EH (cell line): ENCODE measurements at regions not wholly inside any gene's neighbourhood (a gene's known extent, or its start where the extent isn't known, plus 50 kb on each side); places are given as distances from the start of the nearest gene placed in this dataset.

ENCODE experiments used
- DNase-seq: peaks from one replicate; pipeline ENCODE4 v3.0.0-alpha.2; 2015; ENCODE audit warnings: low read depth

DNA sequence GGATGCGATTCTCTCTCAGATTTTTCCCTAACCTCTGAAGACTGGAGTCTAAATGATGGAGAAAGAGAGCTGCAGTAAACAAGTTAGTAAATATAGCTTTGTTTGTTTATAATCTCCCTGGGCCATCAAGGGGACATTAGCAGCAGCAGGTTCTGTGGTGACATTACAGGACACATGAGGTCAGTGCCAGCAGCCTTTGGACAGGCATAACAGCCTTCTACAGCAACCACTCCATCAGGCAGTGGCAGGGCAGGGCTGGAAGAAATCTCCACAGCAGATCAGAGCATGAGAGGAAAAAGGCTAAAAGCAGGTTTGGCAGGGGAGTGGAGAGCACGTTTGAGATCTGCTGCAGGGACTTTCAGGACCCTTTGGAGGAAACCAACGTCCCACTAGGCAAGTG is 127.6 kb upstream of the ACP3 start:
- DNase-seq = no peak

DNA sequence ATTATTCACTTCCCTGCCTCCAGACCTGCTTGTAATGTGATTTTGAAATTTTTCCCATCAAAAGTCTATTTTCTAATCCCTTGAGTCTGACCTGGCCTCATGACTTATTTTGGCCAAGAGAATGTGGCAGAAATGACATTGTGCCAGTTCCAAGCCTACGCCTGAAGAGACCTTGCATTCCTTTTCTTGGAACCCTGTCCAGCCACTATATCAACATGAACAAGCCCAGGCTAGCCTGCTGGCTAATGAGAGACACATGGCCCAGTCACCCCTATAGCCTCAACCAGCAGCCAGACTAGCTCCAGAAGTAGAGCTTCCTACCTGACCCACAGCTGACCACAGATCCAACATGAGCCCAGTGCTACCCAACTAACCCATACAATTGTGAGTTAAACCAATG is 121.1 kb upstream of the ACP3 start:
- peak; percentile 11 for DNase-seq

DNA sequence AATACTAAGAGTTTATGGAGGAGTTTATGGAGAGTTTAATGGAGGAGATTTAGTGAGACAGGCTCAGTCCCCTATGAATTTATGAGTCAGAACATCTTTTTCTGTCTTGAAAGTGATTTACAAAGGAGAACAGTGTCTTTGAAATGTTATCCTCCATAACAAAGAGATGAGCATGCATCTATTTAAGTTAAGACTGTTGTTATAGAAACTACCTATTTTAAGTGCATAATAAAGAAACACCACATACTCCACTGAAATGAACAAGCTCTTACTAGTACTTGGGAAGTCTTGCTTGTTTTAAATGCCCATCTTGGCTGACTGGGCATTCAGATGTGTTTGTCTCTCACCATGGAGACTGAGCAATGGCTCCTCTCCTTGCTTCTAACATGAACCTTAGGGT is 118.7 kb upstream of the ACP3 start:
- no peak for DNase-seq

DNA sequence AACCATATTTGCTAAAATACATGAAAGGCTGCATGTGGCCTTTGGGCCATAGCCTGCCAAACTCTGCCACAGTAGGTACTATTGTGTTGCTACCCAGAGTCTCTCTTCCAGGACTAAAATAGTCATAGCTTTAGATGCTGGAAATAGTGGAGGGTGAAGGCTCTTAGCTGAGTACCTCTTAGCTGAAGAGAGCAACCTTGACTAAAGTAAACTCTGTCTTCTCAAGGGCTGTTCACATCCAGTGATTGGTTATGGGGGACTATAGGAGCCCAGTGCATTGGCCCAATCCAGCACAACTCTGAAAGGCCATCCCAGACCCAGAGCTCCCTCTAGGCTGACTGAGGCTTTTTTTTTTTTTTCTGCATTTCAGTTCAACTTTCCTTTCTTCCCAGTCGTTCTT is 117.8 kb upstream of the ACP3 start:
- DNase-seq = no peak

DNA sequence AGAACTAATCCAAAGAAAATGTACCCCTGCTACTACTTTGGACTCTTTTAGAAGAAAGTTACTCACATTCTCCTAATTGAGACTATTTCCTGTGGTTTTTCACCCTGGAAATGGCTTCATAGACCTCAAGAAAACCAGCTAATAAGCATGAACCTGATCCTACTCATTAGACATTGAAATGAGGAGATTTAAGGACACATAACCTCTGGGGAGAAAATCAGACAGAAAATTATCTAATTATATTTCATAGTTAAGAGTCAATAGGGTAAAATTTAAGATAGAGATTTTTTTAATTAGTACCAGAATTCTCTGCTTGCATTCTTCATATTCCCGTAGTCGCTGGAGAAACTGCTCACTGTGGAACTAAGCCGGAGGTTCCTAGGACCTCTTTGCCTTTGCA is 114.6 kb upstream of the ACP3 start:
- no peak for DNase-seq

DNA sequence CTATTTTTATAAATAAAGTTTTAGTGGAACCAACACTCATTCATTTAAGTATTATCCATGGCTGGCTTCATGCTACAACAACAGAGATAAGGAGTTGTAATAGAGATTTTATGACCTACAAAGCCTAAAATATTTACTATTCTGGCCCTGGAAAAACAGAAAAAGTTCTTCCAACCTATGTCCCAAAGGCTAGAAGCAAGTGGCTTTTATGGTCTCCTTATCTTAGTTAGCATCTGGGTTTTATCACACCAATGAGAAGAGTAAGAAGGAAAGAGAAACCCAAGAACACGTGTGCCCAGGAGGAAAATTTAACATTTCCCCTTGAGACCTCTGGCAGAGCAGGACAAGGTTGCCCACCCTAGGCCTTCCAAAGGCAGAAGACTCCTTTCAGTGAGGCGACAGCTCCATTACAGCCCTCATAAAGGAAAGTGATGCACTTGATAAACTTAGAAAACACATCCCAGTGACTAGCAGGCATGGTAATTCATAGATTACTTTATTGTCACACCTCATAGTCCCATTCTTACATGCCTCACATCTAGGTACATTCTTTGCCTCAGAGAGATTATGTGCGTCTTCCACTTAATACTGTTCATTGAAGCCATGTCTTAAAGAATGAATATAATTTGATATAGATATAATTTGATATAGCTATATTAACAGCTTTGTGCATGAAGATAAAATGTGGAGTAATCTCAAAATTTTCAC is 113.2 kb upstream of the ACP3 start:
- no peak for DNase-seq

DNA sequence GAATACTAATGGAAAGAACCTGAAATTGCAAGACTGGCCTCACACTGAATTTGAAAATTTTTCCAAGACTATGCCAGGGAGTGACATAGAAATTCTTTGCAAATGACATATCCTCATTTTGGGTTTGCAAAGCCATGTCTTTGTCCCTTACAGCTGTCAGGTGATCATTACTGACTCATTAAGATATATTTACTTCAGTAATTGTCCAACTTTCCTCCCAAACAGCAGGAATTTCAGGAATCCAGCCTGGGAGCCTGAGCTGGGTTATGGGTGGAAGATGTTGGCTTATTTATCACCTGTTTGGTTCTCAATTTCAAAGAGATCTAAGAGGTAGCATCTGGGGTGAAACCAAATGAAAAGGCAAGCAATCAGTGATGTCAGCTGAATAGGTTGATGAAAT is 111.6 kb upstream of the ACP3 start:
- no peak for DNase-seq

DNA sequence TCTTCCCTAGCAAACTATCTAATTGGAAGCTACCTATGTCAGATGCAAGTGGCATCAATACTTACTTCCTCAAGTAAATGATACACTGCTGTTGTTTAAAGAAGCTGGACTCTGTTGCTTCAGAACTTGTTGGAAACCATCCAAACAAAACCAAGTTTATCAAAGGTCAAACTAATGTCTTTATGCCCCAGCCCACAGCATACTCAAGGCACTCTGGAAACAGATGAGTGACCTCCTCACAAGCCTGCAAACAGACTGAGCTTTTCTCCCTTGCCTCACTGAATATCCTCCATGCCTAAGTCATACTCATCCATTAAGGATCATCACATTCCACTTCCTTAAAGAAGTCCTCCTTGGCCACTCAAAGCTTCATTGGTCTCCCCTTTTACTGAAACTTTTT is 107.4 kb upstream of the ACP3 start:
- DNase-seq = no peak

DNA sequence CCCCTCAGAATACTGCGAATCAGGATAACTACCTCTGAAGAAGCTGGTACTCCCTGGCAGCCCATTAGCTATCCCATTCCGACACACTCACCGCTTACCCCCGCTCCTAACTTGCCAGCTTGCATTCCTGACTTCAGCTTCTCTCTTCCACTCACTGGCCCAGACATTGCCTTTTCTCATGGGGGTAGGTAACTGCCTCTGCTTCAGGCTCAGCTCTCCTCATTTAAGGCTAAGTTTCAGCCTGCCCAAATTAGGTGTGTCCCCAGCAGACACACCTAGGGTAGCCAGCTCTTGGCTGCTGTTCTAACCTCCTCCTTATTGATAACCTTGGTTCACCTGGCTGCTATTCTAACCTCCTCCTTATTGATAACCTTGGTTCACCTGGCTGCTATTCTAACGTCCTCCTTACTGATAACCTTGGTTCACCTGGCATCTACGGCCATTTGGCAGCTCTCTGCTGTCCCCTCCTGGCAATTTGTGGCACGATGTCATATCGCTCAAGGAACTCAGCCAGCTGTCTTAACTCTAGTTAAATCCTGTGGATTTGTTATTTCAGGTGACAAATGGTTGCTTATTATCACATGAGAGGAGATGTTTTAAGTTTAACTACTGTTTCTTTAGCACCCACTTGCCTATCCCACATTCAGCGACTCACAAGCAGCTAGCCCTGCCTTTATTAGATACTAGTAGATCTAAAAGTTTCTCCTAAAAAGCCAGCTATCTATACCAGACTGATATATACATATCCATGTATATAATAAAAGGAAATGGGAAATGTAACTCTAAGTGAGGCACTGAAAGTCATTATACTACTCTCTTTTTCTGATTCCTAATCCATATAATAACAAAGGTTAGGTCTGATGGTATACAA is 106.5 kb upstream of the ACP3 start:
- DNase-seq = no peak

DNA sequence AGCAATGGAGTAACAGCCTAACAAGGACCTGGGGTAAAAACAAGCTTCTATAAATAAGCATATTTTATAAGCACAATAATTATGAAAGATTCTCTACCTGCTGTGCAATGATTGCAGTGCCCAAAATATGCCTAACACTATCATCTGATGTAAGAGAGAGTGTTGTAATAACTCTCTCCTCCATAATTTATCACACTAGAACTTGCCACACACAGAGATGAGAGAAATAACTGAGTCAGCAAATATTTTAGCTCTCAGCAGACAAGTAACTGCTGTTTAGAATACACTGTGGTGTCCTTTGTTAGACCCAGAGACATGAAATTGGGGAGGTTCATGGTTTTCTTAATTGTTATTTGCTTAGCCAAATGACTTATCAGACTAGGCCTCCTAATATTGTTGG is 105.3 kb upstream of the ACP3 start:
- DNase-seq = no peak

DNA sequence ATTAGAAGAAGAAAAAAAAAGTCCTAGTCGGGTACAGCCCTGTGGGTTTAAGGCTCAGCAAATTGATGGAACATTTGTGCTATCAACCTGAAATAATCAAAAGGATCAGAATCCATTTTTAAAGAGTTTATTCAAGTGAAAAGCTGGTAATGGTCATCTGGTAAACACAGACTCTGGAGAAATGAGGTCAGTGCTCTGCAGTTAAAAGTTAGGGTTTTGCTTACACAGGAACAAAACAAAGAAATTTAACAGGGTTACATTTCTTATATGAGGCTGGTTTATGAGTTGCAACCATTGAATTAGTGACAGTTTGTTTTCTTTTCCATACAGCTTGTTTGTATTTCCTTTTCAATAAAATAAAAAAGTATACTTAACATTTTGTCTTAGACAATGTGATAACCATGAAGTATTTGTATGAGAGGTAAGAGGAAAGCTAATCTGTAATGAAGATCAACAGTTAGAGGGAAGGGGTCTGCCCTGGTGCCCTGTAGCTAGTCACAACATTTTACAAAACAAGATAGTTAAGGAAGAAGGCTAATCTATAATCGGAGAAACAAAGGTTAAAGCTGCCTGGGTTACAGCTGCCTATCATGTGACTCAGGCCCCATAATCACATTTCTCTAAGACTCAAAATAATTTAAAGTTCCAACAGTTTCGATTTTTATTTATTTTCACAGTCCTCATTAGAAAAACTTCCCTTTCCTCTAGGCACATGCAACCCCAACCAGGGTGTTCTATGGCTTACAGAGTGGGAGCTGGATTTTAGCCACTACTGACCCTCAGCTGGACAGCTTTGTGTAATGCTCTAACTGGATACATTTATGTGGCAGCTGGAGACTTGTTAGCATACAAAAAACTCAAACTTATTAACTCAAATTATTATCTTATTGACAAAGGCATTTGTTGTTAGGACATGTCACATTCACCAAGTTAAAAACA is 98.1 kb upstream of the ACP3 start:
- DNase-seq = no peak

DNA sequence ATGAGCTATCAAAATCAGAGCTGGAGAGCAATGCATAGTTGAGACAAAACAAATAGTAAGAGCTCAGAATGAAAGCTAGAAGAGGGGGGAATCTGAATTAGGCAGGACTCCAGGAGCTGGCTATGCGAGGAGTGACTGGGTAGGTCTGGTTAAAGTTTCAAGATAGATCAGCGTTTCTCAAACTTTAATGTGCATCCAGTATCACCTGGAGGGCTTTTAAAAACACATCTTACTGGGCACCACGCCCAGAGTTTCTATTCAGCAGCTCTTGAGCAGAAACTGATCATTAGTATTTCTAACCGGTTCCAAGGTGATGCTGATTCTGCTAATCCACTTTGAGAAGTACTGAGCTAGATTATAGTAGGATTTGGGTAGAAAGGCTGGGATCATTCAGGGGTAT is 96.2 kb upstream of the ACP3 start:
- DNase-seq = no peak

DNA sequence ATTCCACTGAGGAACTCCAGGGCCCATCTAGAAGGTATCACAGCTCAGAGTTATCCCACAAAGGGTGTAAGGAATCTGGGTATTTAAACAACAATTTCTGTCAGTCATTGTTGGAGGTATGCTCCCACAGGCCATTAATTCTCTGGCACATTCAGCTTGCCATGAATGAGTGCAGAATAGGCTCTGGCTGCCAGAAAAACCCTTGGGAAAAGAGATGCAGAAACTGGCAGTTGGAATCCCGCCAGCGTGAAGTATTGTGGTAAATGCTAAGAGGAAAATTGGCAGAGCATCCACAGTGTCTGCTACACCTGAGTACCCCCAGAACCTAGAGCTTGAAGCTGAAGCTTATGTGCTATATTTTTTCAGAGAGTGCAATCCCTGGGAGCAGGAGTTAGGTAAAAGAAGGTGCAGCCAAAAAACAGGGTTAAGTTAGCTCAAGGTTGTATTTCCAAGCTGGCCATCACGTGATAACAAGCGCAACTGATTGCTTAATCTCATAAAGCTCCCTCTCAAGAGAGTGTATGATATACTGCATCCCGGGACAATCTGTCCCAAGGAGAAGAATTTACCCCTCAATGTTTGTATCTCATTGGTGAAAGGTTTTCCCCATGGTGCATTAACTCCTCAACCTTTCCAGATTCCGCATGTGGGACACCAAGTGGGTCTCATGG is 94.2 kb upstream of the ACP3 start:
- no peak for DNase-seq

DNA sequence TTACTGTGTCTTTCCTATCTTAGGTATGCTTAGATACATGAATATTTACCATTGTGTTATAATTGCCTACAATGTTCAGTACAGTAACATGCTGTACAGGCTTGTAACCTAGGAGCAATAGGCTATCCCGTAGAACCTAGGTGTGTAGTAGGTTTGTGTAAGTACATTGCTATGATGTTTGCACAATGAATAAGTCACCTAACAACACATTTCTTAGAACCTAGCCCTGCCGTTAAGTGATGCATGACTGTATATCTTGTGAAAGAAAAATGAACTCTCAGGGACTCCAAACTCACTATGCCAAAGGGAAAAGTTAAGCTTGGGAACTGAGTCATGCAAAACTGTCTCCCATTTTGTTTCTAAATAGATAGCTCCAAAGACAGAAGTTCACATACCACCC is 91.5 kb upstream of the ACP3 start:
- DNase-seq = no peak

DNA sequence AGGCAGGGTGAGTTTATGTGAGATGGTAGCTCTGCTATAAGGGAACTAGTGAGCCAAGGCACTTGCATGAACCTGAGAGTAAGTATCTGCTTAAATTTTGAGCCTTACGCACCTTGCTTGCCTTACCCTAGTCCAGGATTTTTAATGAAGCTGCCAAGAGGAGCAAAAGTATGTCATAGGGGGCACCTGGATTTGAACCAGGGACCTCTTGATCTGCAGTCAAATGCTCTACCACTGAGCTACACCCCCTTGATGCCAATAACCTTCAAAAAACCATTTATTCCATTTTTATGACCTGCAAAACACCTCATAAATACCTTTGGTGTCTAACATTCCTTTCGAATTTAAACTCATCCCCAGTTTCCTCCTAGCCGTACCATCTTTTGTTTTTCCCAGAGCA is 88.3 kb upstream of the ACP3 start:
- peak; percentile 20 for DNase-seq

DNA sequence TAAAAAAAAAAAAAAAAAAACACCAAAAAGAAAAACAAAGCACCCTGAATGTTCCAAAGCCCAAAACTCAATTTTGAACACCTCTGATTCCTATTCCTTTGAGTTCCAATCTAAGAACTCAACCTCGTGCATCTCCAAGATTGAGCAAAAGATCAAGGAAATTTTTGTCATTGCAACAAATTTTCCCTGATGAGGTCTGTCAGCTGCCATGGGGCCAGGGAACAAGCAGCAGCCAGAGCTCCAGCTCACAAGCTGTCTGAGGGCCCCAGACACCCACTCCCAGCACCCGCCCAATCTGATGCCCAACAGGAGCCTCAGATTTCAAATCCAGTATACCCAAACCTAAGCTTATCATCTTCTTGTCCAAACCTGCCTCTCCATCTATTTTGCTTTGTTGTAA is 87.6 kb upstream of the ACP3 start:
- no peak for DNase-seq

DNA sequence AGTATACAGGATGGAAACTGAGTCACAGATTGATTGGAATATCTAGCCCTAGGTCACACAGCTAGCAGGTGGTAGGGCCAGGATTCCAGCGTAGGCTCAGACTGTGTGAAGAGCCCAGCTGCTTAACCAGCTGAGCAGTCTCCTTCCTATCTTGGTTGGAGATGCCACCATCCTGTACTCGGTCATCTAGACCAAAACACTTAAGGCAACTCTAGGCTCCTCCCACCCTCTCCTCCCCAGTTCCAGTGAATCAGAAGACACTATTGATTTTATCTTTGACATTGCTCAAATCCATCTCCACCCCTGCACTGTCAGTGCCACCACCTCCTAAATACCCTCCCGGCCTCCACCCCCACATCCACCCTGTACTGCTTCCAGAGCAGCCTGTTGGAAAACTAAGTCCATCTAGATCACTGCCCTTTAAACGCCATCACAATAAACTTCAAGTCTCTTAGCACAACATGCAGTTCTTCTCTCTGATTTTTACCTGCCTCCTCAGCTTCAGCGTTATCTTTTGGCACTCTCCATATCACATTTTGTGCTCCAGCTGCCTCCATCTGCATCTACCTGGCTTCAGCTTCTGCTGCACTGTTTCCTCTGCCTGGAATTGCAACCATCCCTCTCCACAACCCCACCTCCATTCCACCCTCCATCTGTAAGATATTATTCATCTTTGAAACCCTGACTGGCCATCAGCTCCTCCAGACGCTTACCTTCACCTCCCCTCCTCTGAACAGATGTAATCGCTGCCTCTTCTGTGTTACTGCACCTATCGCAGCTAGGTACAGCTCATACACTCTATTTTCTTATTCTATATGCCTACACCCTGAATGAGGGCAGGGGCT is 86.8 kb upstream of the ACP3 start:
- no peak for DNase-seq

DNA sequence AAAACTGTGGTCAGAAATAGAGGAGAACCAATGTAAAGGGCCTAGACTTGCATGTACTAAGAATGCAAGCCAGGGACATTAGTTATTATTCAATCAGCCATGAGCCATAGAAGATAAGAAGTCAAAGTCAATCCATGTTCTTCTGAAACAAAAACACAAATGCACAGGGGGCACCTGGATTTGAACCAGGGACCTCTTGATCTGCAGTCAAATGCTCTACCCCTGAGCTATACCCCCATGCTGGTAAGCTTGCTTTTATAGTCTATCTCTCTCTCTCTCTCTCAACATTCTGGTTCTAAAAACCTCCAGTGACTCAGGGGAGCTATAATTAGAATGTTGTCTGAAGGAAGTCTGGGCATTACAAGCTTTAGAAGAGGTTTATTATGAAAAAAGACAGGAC is 85.6 kb upstream of the ACP3 start:
- DNase-seq = peak; percentile 70

DNA sequence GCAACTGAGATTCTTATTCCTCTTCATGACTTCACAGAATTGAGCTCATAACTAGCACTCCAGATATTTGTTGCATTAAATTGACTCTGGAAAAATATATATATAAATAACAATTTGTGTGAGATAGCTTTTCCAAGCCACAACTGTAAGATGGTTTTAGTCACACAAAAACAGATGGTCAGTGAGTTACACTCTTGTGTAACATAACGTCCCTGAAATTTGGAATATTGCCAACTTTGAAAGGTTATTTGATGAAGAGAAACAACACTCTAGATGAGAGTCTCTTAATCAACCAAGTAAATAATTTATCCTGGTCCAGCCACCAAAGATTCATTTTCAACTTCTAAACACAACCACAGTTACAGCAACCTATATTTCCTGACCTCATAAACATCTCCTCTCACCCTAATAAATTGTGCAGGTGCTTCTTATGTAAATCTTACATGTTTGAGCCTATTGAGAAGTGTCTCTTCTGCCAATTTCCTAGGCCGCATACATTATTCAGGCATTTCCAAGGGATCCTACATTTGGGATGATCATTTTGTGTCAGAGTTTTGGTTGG is 84.9 kb upstream of the ACP3 start:
- no peak for DNase-seq

DNA sequence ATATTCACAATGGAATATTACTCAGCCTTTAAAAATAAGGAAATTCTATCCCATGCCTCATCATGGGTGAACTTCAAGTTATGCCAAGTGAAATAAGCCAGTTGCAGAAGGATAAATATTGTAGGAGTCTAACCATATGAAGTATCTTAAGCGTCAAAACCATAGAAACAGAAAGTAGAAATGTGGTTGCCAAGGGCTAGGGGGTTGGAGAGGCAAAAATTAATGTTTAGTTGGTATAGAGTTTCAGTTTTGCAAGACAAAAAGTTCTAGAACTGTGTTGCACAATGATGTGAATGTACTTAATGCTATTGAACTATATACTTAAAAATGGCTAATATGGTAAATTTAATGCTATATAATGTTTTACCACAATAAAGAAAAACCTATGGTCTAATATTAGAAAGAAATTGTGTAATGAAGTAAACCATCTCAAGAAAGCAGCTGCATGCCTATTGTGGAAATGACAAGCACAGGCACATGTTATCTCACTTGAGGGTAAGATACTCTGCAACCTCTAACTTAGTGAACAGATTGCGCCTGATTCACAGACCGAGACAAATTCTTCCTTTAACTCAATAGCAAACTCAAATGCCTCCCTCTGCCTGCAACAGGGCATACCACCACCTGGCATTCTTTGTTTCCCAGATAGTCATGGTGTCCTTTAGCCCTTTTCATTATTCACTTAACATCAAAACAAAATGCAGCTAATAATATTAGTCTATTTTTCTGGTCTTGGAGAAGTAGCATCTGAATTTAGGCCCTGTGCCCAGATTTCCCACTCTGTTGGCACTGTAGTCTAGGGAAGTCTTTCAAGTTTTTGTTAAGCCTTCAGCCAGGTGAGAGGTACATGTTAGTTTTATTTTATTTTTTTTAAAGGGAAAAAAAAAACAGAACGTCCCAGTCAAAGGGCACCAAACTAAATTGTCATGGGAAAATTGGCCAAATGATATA is 80.2 kb upstream of the ACP3 start:
- no peak for DNase-seq
